ENCODE measurements at regions not wholly inside any gene's neighbourhood (a gene's known extent, or its start where the extent isn't known, plus 50 kb on each side); places are given as distances from the start of the nearest gene placed in this dataset.
"Not testable (repeated sequence)": the region's sequence is repeated elsewhere in the genome, so short reads cannot be mapped to it uniquely, and the experiment has no call there.

DNA sequence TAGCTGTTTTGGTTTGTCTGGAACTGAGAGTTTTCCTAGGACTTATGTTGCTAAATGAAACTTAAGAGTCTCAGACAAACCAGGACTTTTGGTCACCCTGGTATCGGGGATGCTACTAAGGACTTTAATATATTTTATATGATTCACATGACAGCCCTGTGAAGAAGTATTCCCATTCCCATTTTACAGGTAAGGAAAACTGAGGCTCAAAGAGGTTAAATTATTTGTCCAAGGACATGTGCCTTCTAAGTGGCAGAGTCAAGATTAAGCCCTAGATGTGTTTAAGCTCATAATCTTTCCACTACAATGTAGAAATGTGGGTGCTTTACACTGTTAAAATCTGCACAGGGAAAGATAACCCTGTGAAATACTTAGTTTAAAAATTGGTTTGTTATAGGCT, 77.7 kb upstream of the ATP5MC3 start:
- TF ChIP-seq, protein P1, sequence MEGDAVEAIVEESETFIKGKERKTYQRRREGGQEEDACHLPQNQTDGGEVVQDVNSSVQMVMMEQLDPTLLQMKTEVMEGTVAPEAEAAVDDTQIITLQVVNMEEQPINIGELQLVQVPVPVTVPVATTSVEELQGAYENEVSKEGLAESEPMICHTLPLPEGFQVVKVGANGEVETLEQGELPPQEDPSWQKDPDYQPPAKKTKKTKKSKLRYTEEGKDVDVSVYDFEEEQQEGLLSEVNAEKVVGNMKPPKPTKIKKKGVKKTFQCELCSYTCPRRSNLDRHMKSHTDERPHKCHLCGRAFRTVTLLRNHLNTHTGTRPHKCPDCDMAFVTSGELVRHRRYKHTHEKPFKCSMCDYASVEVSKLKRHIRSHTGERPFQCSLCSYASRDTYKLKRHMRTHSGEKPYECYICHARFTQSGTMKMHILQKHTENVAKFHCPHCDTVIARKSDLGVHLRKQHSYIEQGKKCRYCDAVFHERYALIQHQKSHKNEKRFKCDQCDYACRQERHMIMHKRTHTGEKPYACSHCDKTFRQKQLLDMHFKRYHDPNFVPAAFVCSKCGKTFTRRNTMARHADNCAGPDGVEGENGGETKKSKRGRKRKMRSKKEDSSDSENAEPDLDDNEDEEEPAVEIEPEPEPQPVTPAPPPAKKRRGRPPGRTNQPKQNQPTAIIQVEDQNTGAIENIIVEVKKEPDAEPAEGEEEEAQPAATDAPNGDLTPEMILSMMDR (IDR thresholded peaks at IDR 0.05; ENCODE audit: unreplicated experiment): no peak
- H3K27me3 Mint-ChIP-seq (ENCODE audit: unreplicated experiment): peaks cover 12% of the 10 kb centered on the region
- no peak for DNase-seq
- CTCF ChIA-PET: interaction anchor here (1.2 kb wide), 1 partner anchor 8 kb away, joined by 4 read pairs; no protein-coding TSS in a partner anchor
- no peak overlapping the region for H3K27ac Mint-ChIP-seq (ENCODE audit: unreplicated experiment)
- intact Hi-C loops (cut with micrococcal nuclease; ENCODE audit: unreplicated experiment): no loop called here
- H3K36me3 Mint-ChIP-seq (ENCODE audit: insufficient read depth, unreplicated experiment): no peaks in the 10 kb centered on the region
- no peaks in the 10 kb centered on the region for H3K4me1 Mint-ChIP-seq (ENCODE audit: low read depth, unreplicated experiment)
- no TSS peak for BruUV-seq (replicated peaks)
- no peak overlapping the region for H3K4me3 Mint-ChIP-seq (ENCODE audit: low read depth, unreplicated experiment)
- no peaks in the 10 kb centered on the region for H3K9me3 Mint-ChIP-seq (ENCODE audit: low read depth, unreplicated experiment)

DNA sequence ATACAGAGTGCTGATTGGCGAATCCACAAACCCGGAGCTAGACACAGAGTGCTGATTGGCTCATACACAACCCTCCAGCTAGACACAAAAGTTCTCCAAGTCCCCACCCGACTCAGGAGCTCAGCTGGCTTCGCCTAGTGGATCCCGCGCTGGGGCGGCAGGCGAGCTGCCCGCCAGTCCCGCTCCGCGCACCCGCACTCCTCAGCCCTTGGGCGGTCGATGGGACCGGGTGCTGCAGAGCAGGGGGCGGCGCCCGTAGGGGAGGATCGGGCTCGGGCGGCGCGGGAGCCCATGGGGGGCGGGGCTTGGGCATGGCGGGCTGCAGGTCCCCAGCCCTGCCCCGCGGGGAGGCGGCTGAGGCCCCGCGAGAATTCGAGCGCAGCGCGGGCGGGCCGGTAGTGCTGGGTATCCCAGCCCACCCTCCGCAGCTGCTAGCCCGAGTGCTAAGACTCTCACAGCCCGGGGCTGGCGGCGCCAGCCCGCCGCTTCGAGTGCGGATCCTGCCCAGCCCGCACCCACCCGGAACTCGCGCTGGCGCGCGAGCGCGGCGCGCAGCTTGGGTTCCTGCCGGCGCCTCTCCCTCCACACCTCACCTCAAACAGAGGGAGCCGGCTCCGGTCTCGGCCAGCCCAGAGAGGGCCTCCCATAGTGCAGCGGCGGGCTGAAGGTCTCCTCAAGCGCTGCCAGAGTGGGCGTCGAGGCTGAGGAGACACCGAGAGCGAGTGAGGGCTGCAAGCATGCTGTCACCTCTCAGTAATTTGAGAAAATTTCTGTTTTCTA, 75.5 kb upstream of the ATP5MC3 start:
- Mint-ChIP-seq H3K27me3 (ENCODE audit: unreplicated experiment) (peaks cover 24% of the 10 kb centered on the region), H3K9me3 (ENCODE audit: low read depth, unreplicated experiment) (no peaks in the 10 kb centered on the region)

DNA sequence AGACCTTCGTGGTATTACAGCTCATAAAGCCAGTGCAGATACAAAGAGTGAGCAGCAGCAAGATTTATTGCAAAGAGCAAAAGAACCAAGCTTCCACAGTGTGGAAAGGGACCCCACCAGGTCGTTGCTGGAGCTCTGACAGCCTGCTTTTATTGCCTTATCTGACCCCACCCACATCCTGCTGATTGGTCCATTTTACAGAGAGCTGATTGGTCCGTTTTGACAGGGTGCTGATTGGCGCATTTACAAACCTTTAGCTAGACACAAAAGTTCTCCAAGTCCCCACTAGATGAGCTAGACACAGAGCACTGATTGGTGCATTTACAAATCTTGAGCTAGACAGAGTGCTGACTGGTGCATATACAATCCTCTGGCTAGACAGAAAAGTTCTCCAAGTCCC, 74.9 kb upstream of the ATP5MC3 start:
- H3K36me3 Mint-ChIP-seq (ENCODE audit: insufficient read depth, unreplicated experiment); H3K4me3 Mint-ChIP-seq (ENCODE audit: low read depth, unreplicated experiment); BruUV-seq (replicated peaks); H3K4me1 Mint-ChIP-seq (ENCODE audit: low read depth, unreplicated experiment); intact Hi-C loops (cut with micrococcal nuclease; ENCODE audit: unreplicated experiment); H3K27ac Mint-ChIP-seq (ENCODE audit: unreplicated experiment); H3K9me3 Mint-ChIP-seq (ENCODE audit: low read depth, unreplicated experiment); DNase-seq; CTCF ChIA-PET: not testable (repeated sequence)
- peaks cover 24% of the 10 kb centered on the region for H3K27me3 Mint-ChIP-seq (ENCODE audit: unreplicated experiment)

More for the DNA sequence above, 75.5 kb upstream of the ATP5MC3 start:
- Mint-ChIP-seq H3K36me3 (ENCODE audit: insufficient read depth, unreplicated experiment) (no peaks in the 10 kb centered on the region), H3K4me1 (ENCODE audit: low read depth, unreplicated experiment) (no peaks in the 10 kb centered on the region), H3K4me3 (ENCODE audit: low read depth, unreplicated experiment) (no peak overlapping the region), H3K27ac (ENCODE audit: unreplicated experiment) (no peak overlapping the region)
- CTCF ChIA-PET: no interaction called here
- TF ChIP-seq, protein P1 (IDR thresholded peaks at IDR 0.05; ENCODE audit: unreplicated experiment): no peak
- BruUV-seq (replicated peaks): no TSS peak
- intact Hi-C loops (cut with micrococcal nuclease; ENCODE audit: unreplicated experiment): no loop called here
- DNase-seq: no peak

DNA sequence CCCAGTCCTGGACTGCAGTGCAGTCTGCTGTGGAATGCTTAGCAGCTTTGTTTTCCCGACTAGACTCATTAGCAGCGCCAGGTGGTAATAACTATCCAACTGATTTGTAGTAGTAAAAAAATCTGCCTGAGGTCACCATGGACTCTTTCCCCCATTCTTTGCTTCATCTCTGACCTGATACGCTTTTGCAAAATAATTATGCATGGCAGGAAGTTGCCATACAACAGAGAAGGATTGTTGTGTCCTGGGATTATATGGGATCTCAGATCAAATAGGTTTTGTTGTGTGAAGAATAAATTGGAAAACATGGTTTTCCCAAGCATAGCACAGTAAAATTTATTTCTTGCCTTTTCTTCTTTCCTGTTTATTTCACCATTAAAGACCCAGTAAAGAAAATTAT, 72.4 kb upstream of the ATP5MC3 start:
- no peak for DNase-seq
- no peaks in the 10 kb centered on the region for H3K9me3 Mint-ChIP-seq (ENCODE audit: low read depth, unreplicated experiment)
- H3K27ac Mint-ChIP-seq (ENCODE audit: unreplicated experiment): no peak overlapping the region
- CTCF ChIA-PET: no interaction called here
- peaks cover 21% of the 10 kb centered on the region for H3K27me3 Mint-ChIP-seq (ENCODE audit: unreplicated experiment)
- H3K4me1 Mint-ChIP-seq (ENCODE audit: low read depth, unreplicated experiment): no peaks in the 10 kb centered on the region
- no peak overlapping the region for H3K4me3 Mint-ChIP-seq (ENCODE audit: low read depth, unreplicated experiment)
- intact Hi-C loops (cut with micrococcal nuclease; ENCODE audit: unreplicated experiment): loop anchor here (5.0 kb wide), 1 partner anchor 843 kb away; the partner anchor contains the start of gene HOXD12
- no peaks in the 10 kb centered on the region for H3K36me3 Mint-ChIP-seq (ENCODE audit: insufficient read depth, unreplicated experiment)
- BruUV-seq (replicated peaks): no TSS peak
- TF ChIP-seq, protein P1 (IDR thresholded peaks at IDR 0.05; ENCODE audit: unreplicated experiment): no peak
